Choroid plexus epithelial cell (primary cell): ENCODE measurements at regions not wholly inside any gene's neighbourhood (a gene's known extent, or its start where the extent isn't known, plus 50 kb on each side); places are given as distances from the start of the nearest gene placed in this dataset.

Source experiments
- DNase-seq: peaks from one replicate; pipeline ENCODE4 v3.0.0-alpha.2; 2010; ENCODE audit warnings: low read depth
- H3K4me3 ChIP-seq: 2 replicates; pipeline ENCODE4 v1.5.1; 2011; ENCODE audit warnings: low read depth, mild to moderate bottlenecking, control low read depth, low read length, moderate library complexity
- TF ChIP-seq, protein P1 (sequence below): conservative IDR thresholded peaks from 2 replicates; pipeline ENCODE4 v1.5.1; 2011; ENCODE audit warnings: low read depth, mild to moderate bottlenecking, control low read depth, inconsistent platforms, low read length, moderate library complexity

DNA sequence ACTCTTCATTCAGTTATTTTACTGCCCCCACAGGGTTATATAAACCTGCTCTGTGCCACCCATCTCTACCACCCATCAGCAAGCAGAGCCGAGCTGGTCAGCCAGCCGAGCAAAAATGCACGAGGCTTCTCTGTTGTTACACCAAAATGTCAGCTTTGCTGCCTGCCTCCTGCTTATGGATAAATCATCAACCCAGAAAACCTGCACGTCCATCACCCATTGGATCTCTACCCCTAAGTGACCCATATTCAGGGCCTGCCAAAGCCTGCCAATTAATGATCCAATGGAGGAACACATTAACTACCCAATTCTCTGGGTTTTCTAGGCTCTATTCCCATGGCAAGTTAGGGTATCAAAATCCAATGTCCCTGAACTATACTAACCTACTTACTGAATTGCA is 365.5 kb upstream of the ACVR2A start:
- TF ChIP-seq, protein P1, sequence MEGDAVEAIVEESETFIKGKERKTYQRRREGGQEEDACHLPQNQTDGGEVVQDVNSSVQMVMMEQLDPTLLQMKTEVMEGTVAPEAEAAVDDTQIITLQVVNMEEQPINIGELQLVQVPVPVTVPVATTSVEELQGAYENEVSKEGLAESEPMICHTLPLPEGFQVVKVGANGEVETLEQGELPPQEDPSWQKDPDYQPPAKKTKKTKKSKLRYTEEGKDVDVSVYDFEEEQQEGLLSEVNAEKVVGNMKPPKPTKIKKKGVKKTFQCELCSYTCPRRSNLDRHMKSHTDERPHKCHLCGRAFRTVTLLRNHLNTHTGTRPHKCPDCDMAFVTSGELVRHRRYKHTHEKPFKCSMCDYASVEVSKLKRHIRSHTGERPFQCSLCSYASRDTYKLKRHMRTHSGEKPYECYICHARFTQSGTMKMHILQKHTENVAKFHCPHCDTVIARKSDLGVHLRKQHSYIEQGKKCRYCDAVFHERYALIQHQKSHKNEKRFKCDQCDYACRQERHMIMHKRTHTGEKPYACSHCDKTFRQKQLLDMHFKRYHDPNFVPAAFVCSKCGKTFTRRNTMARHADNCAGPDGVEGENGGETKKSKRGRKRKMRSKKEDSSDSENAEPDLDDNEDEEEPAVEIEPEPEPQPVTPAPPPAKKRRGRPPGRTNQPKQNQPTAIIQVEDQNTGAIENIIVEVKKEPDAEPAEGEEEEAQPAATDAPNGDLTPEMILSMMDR = no peak
- H3K4me3 ChIP-seq = no peak overlapping the region
- DNase-seq = no peak

DNA sequence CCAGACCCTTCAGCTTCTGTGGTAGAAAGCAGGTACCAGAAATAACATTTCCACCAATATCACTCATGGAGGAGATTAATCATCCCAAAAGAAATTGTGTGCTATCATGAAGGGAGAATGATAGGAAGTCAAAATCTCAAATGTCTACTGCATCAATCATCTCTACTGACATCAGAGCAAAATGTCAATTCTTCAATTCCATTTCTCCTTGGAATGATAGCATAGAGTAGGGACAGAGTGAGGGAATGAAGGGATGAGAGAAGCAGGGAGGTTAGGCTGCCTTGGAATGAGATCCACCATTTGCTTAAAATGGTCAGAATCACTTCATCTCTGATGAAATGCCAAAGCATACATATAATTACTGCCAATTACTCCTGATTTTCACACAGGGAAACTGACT is 371.8 kb upstream of the ACVR2A start:
- no peak overlapping the region for H3K4me3 ChIP-seq
- DNase-seq = no peak
- TF ChIP-seq, protein P1 = no peak

DNA sequence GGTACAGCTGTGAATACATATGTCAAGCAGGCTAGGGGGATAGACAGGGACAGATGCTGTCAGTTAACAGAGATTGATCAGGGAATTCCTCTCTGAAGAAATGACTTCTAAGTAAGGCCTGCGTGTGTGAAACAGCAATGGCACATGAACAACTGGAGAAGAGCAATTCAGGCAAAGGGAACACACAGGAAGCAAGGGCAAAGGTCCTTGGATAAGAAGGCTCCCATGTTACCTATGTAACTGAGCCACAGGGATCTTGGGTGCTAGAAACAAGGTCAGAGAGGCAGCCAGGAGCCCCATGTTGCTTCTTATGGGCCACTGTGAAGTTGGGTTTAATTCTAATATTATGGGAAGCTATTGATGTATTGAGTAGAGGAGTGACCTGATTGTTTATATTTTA is 373.7 kb upstream of the ACVR2A start:
- TF ChIP-seq, protein P1 = no peak
- no peak for DNase-seq
- H3K4me3 ChIP-seq = no peak overlapping the region

DNA sequence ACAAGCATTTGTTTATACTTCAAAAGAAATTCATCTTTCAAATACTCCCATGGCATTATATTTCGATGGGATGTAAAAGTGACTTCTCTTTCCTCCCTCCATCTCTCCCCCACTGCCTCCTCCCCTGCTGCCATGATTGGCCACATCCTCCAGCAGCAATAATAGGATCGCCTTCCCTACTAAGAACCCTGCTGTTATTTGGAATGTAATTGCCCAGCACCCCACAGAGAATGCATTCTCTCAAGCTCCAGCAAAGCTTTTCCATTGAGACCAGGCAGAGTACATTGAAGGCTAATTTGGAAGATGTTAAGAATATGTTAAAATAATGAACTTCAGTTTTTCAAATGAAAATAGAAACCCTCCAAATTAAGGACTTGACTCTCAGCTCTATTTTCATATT is 375.4 kb upstream of the ACVR2A start:
- TF ChIP-seq, protein P1 = no peak
- DNase-seq = peak; percentile 15

DNA sequence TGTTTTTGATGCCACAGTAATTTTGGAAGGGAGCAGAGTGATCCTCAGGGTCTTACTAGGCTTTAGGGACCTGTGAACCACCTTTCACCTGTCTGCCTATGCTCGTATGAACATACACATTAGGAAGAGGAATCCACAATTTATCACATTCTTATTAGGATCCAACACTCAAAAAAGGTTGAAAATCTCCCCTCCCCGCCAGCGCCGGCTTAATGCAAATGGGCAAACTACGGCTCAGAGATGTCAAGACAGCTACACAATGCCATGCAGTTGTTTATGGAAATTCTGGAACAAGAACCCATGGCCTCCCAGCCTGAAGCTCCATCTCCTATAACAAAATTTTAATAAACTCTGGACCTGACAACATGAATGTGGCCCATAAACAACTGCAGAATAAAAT is 375.9 kb upstream of the ACVR2A start:
- H3K4me3 ChIP-seq = no peak overlapping the region
- TF ChIP-seq, protein P1 = no peak
- no peak for DNase-seq

More for the DNA sequence above, 375.4 kb upstream of the ACVR2A start:
- no peak overlapping the region for H3K4me3 ChIP-seq

DNA sequence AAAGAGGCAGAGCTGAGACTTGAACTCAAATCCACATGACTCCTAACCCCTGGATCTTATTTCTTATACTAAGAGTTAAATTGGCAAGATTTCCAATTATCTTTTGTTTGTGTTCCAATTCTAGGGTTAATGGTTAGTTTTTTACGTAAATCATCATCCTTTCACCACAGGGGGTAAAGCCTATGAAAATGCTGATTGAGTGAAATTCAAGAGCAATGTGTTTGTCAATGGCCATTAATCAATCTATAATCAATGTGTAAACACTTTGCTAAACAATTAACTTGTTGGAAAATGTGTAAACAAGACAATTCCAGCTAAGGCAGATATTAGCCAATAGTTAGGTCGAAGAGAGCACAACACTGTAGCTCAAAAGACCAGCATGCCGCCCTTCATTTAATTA is 376.5 kb upstream of the ACVR2A start:
- no peak overlapping the region for H3K4me3 ChIP-seq
- no peak for DNase-seq
- TF ChIP-seq, protein P1 = no peak

DNA sequence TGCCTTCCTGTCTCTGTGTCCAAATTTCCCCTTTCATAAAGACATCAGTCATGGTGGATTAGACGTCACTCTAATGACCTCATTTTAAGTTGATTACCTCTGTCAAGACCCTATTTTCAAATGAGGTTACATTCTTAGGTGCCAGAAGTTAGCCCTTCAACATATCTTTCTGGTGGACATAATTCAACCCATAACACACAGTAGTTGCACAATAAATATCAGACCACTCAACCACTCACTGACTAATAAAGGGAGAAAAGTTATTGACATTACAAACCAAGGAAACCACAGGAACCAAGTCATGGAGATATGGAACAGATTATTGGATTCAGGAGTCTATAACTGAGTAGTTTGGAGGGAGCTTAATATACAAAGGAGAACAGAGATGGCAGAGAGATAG is 377.4 kb upstream of the ACVR2A start:
- DNase-seq = no peak
- H3K4me3 ChIP-seq = no peak overlapping the region
- TF ChIP-seq, protein P1 = no peak
